DMS53 treated with DMSO at 0.1 percent for 48 hours (cell line): ENCODE measurements at regions not wholly inside any gene's neighbourhood (a gene's known extent, or its start where the extent isn't known, plus 50 kb on each side); places are given as distances from the start of the nearest gene placed in this dataset.

Experiments
- DNase-seq: peaks from one replicate; lab custom pipeline; 2025; ENCODE audit not compliant: unreplicated experiment; lab: John Stamatoyannopoulos, UW

GRCh38 chr12:124185971-124186686 lies 108.8 kb upstream of the RFLNA start:
- no peak for DNase-seq

GRCh38 chr12:124188084-124188483 lies 106.8 kb upstream of the RFLNA start:
- no peak for DNase-seq

GRCh38 chr12:124188561-124189405 lies 106.1 kb upstream of the RFLNA start:
- DNase-seq: no peak

DNA sequence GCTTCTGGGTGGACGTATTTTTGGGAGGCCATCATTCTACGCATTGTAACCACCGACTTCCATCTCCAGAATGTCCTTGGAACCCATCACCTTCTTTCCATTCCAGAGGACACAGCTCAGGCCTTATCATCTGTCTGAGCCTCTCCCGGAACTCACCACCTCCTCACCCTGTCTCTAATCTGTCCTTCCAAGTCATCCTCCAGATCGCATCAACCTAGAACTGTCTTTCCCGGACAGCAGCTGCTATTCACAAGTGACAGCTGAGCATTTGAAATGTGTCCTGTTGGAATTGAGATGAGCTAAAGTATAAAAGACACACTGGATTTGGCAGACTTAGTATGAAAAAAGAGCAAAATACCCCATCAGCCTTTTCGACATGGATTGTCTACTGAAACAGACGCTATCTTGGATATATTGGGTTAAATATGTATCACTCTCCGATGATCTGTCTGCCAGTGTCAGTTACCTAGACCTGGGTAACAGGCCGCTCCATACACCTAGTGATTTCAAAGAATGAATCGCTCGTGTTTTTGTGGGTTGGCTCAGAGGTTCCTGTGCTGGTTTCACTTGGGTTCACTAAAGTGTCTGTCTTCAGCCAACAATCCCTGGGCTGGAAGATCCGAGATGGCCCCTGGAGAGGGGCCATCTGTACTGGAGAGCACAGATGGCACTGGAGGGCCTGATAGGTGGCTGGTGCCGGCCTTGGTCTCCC lies 104.4 kb upstream of the RFLNA start:
- DNase-seq: no peak

DNA sequence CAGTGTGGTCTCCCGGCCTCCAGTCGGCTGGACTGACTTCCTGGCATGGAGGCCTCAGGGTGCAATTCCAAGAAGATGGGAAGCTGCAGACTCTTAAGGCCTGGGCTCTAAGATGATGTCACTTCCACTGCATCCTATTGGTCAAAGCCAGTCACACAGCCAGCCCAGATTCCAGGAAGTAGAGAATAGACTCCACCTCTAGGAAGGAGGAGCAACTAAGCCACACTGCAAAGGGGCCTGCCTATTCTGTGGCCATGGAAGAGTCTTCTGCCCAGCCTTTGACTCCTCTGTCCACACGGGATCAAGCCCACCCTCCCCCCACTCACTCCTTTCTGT lies 103.9 kb upstream of the RFLNA start:
- no peak for DNase-seq

DNA sequence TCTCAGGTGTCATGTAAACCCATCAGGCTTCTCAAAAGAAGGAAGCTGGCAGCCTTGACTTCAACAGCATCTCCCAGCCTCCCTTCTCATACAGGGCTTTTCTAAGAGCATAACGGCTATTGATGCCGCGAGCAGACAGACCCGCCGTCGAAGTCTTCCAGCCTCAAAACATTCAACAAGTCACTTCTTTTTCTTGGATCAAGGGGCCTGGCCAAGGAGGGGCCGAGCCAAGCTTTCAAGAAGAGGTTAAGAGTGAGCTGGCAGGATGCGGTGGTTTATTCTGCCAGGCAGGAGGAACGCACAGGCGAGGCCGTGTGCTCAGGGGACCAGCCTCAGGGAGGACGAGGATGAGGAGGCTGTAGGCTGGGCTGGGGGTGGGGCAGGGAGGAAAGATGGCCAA lies 102.9 kb upstream of the RFLNA start:
- no peak for DNase-seq

DNA sequence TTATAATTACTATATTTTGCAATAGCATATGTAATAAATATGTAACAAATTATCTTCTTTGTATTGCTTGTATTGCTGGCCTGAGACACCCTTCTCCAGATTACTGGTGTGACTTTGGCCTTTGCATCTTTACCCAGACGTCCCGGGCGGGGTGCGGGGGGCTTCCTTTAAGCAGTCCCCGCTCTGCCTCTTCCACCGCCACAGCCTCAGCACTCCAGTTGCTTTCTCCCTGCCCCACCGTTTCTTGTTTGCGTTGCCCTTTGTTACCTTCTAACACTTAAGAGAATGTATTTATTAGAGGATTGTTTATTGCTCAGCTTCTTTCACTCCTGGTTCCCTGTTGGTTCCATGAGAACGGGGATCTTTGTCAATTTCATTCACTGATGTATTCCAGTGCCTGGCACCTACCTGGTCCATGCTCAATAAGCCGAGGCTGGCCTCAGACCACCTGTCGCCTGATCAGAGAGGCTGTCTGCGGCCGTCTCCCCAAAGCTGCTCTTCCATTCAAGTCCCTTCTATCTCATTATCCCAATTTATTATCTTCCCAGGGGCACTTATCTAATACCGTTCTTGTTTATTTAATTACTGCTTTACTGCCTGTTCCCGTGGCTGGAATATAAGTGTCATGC lies 100.5 kb upstream of the RFLNA start:
- no peak for DNase-seq

GRCh38 chr12:124194893-124195566 lies 99.9 kb upstream of the RFLNA start:
- no peak for DNase-seq

- no peak for DNase-seq
Measured at GRCh38 chr12:124195567-124195942, 99.3 kb upstream of the RFLNA start.

DNA sequence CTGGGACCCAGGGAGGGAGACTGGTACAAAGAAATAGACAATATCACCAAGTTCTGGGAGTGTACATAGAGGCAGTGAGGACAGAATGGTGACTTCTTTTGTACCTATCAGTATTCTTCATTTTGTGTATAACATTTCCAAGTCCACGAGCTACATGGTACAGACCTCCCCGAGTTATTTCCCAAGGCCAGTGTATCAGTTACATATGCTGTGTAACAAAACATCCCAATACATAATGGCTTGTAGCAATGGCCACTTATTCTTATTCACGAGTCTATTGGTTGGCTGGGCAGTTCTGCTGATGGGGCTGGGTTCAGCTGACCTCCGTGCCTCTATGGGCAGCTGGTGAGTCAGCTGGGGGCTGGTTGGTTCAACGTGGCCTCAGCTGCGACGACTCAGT lies 98.7 kb upstream of the RFLNA start:
- DNase-seq: no peak

GRCh38 chr12:124201248-124201647 lies 93.6 kb upstream of the RFLNA start:
- no peak for DNase-seq

GRCh38 chr12:124203176-124203575 lies 91.7 kb upstream of the RFLNA start:
- no peak for DNase-seq

DNA sequence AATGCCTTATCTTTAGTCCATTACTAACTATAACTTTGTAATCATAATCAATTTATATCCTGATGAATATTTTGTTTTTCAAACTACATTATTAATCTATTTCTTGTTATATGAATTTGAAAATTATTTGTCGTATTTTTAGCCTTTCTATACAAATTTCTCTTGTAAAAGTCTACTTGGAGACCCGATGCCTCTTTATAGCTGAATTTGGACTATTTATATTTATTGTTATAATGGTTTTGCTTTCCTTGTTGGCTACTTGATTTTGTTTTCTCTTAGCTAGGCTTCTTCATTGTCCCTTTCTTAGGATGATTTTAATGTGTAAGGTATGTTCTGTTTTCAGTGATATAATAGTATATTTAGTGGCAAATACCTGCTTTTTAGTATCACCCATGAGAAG lies 89.5 kb upstream of the RFLNA start:
- DNase-seq: no peak

DNA sequence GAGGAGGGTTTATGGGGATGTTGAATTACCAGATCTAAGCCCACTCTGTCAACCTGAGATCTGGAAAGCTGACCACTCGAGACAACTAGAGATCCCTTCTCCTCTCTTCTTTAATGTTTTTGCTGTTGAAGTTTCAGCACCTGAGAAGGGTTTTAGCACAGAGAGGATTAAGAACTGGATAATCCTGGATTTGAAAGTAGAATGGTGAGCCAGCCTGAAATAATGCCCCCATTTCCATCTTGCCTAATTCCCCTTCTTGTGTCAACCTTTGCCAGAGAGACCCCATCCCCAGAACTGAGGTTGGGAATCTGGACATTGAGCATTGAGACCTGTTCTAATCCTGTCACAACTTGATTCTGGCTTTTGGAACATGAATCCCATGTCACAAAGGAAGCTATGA lies 87.8 kb upstream of the RFLNA start:
- no peak for DNase-seq

GRCh38 chr12:124207617-124208016 lies 87.3 kb upstream of the RFLNA start:
- DNase-seq: no peak

GRCh38 chr12:124208489-124208888 lies 86.4 kb upstream of the RFLNA start:
- no peak for DNase-seq

DNA sequence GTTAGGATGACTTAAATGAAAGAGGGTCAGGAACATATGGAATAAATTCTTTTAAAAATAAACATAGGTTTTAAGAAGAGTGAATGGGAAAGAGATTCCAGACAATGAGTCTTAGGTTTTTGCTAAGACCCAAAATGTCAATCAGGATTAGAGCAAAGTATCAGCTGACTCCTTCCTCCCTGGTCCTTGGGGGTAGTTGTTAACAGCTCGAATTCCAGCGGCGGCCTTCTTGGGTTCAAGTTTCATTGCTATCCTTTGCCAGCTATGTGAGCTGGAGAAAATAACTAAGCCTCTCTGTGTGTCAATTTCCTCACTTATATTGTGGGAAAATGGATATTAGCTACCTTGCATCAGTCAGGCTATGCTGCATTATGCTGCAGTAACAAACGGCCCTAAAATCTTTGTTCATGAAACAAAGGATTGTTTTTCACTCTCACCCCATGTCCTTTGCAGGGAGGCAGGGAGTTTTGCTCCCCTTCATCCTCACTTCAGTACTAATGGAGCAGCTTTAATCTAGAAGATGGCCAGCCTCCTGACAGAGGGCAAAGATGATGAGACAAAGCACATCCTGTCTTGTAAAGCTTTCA lies 83.8 kb upstream of the RFLNA start:
- DNase-seq: no peak

GRCh38 chr12:124211753-124212152 lies 83.1 kb upstream of the RFLNA start:
- DNase-seq: no peak

GRCh38 chr12:124213666-124214347 lies 81.1 kb upstream of the RFLNA start:
- DNase-seq: no peak

DNA sequence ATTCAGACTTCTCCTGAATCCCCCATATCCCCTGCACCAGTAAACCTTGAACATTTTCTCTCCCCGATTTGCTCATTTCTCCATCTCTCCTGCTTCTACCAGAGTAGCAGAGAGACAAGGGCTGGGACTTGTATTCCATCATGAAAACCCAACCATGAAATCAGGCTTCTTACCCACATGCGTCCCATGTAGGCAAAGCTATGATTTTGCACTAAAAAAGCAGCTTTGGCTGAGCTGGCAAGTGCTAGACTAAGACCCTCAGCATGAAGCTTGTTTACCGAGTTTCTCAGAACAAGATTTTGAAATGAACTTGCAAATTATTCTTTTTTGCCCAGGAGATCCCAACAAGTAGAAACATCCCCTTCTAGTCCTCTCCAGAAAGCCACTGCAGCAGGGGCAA lies 80.3 kb upstream of the RFLNA start:
- no peak for DNase-seq
